Right atrium auricular region (tissue), 2 donors: ENCODE measurements at regions not wholly inside any gene's neighbourhood (a gene's known extent, or its start where the extent isn't known, plus 50 kb on each side); places are given as distances from the start of the nearest gene placed in this dataset.

ENCODE experiments used
- DNase-seq: peaks from one replicate; pipeline ENCODE4 v3.0.0-alpha.2; 2019; ENCODE audit warnings: low spot score
- H3K27ac ChIP-seq, 2 donors: fragments of 200-600 bp; sonication (generic); 1 replicate in 1 of 2; 2 replicates in 1 of 2; pipeline ENCODE4 v1.5.1; 2016 to 2019
- H3K27me3 ChIP-seq, 2 donors: fragments of 200-600 bp; sonication (generic); one replicate each; pipeline versions ENCODE4 v1.5.1 to v1.6.0; 2017 to 2019
- H3K36me3 ChIP-seq: fragments of 200-600 bp; sonication (generic); one replicate; pipeline ENCODE4 v1.5.1; 2016
- H3K4me1 ChIP-seq, 2 donors: fragments of 200-600 bp; sonication (generic); one replicate each; pipeline versions ENCODE4 v1.5.1 to v1.6.0; 2017 to 2019
- H3K4me3 ChIP-seq, 2 donors: fragments of 200-600 bp; sonication (generic); 1 replicate in 1 of 2; 2 replicates in 1 of 2; pipeline ENCODE4 v1.5.1; 2017 to 2019; ENCODE audit warnings: mild to moderate bottlenecking in 1 of 2, moderate library complexity in 1 of 2
- H3K9me3 ChIP-seq, 2 donors: fragments of 200-600 bp; sonication (generic); one replicate each; pipeline ENCODE4 v1.5.1; 2019
- CTCF ChIP-seq, 2 donors: fragments of 200-600 bp; sonication (generic); IDR thresholded peaks; one replicate each; pipeline ENCODE4 v1.5.1; 2019; ENCODE audit warnings: antibody characterized with exemption in 2 of 2

- Histone ChIP-seq H3K36me3 (no peaks in the 10 kb centered on the region), H3K4me3 (no peak overlapping the region), H3K4me1 (peaks cover 0 to 42% of the 10 kb centered on the region in 2 donors), H3K27me3 (no peaks in the 10 kb centered on the region), H3K9me3 (no peaks in the 10 kb centered on the region), H3K27ac (peak overlapping the region; percentile 79 to 97)
- DNase-seq, result peak; percentile 57
- no peak for TF ChIP-seq CTCF (IDR thresholded peaks at IDR 0.05)
These were observed 278.9 kb downstream of the GADD45G start for GRCh38 chr9:89883401-89884341.

- TF ChIP-seq CTCF (IDR thresholded peaks at IDR 0.05), result no peak
- peak; percentile 76 for DNase-seq
- peak overlapping the region; percentile 79 to 97 for H3K27ac ChIP-seq
- H3K4me3 ChIP-seq, result no peak overlapping the region
- no peaks in the 10 kb centered on the region for H3K36me3 ChIP-seq
- no peaks in the 10 kb centered on the region for H3K27me3 ChIP-seq
- H3K4me1 ChIP-seq, result peaks cover 0 to 33% of the 10 kb centered on the region in 2 donors
- no peaks in the 10 kb centered on the region for H3K9me3 ChIP-seq
These were observed 279.7 kb downstream of the GADD45G start for GRCh38 chr9:89884356-89885083.

GRCh38 chr9:89885156-89885555 is 280.3 kb downstream of the GADD45G start:
- H3K4me3 ChIP-seq, result no peak overlapping the region
- no peak for DNase-seq
- no peaks in the 10 kb centered on the region for H3K36me3 ChIP-seq
- peaks cover 0 to 27% of the 10 kb centered on the region in 2 donors for H3K4me1 ChIP-seq
- no peaks in the 10 kb centered on the region for H3K27me3 ChIP-seq
- peak overlapping the region; percentile 79 to 97 for H3K27ac ChIP-seq
- no peak for TF ChIP-seq CTCF (IDR thresholded peaks at IDR 0.05)
- H3K9me3 ChIP-seq, result no peaks in the 10 kb centered on the region

GRCh38 chr9:89886281-89886700 is 281.5 kb downstream of the GADD45G start:
- no peaks in the 10 kb centered on the region for H3K9me3 ChIP-seq
- TF ChIP-seq CTCF (IDR thresholded peaks at IDR 0.05), result no peak

GRCh38 chr9:89887286-89887685 is 282.5 kb downstream of the GADD45G start:
- Histone ChIP-seq H3K4me3 (no peak overlapping the region), H3K27ac (peak overlapping the region; percentile 79 to 97)

More at GRCh38 chr9:89886281-89886700, 281.5 kb downstream of the GADD45G start:
- Histone ChIP-seq H3K27me3 (no peaks in the 10 kb centered on the region), H3K4me1 (peaks cover 0 to 38% of the 10 kb centered on the region in 2 donors), H3K36me3 (no peaks in the 10 kb centered on the region), H3K27ac (peak overlapping the region; percentile 79 to 97), H3K4me3 (no peak overlapping the region)
- DNase-seq, result no peak

More at GRCh38 chr9:89887286-89887685, 282.5 kb downstream of the GADD45G start:
- TF ChIP-seq CTCF (IDR thresholded peaks at IDR 0.05), result no peak
- Histone ChIP-seq H3K36me3 (no peaks in the 10 kb centered on the region), H3K27me3 (no peaks in the 10 kb centered on the region), H3K4me1 (peaks cover 0 to 47% of the 10 kb centered on the region in 2 donors), H3K9me3 (no peaks in the 10 kb centered on the region)
- DNase-seq, result no peak
